ENCODE measurements at regions not wholly inside any gene's neighbourhood (a gene's known extent, or its start where the extent isn't known, plus 50 kb on each side); places are given as distances from the start of the nearest gene placed in this dataset.
"Not testable (repeated sequence)": the region's sequence is repeated elsewhere in the genome, so short reads cannot be mapped to it uniquely, and the experiment has no call there.

DNA sequence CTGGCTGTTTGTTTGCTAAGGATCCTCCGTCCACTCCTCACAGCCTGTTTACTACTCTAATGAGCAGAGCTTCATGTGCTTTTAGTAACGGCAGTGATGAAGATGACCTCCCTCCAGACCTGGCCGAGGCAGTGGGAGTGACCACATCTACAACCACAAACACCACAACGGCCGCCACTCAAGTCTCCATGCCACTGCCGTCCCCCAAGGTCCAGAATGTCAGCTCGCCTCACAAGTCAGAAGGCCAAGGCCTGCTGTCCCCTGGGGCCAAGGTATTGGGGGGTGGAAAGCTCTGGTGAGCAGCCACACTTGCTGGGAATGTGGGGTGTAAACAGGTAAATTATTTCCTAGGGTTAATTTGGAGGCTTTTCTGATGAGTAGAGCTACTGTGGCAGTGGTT is 926.4 kb downstream of the IPMK start:
- Mint-ChIP-seq H3K36me3 (peaks cover 2% of the 10 kb centered on the region), H3K27ac (no peak overlapping the region), H3K4me3 (no peak overlapping the region), H3K27me3 (no peaks in the 10 kb centered on the region), H3K9me3 (peaks cover 4% of the 10 kb centered on the region), H3K4me1 (no peaks in the 10 kb centered on the region)
- ATAC-seq (ENCODE audit: low read depth), result no peak
- no peak for DNase-seq (ENCODE audit: low spot score in 2 of 2)

DNA sequence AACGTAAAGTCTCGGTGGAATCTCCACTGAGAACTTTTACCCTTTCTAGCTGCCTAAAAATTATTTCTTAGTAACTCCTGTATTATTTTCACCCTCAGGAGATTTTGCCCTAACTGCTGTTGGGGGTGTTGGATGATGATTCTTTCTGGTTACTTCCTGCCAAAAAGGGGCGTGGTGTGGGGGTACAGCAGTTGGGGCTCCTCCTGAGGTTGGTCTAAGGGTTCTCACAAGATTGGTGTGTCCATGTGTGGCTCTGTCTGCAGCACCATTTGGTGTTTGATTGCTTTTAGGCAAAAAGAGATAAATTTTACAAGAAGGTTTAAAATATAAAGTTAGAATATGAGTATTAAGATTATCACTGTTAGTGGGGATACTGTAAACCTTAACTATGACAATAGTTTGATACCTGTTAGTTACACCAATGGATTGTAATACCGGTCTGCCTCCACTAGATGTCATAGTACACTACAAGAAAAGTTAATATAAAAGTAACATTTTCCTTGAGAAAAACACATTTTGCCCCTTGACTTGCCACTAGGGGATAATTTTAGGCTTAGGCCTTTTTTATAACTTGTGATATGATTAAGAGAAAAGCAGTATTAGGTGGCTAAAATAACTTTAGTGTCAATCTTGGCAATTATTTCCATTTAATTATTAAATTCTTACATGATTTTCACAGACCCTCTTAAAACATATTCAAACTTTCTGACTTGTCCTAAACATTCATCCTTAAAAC is 928.7 kb downstream of the IPMK start:
- ATAC-seq (ENCODE audit: low read depth) (peak; percentile 32), DNase-seq (ENCODE audit: low spot score in 2 of 2) (peak in 1 of 2 donors; percentile 18)
- H3K4me1 Mint-ChIP-seq, result no peaks in the 10 kb centered on the region
- H3K36me3 Mint-ChIP-seq, result no peaks in the 10 kb centered on the region
- H3K27me3 Mint-ChIP-seq, result no peaks in the 10 kb centered on the region
- H3K9me3 Mint-ChIP-seq, result no peaks in the 10 kb centered on the region
- no peak overlapping the region for H3K27ac Mint-ChIP-seq
- H3K4me3 Mint-ChIP-seq, result no peak overlapping the region

DNA sequence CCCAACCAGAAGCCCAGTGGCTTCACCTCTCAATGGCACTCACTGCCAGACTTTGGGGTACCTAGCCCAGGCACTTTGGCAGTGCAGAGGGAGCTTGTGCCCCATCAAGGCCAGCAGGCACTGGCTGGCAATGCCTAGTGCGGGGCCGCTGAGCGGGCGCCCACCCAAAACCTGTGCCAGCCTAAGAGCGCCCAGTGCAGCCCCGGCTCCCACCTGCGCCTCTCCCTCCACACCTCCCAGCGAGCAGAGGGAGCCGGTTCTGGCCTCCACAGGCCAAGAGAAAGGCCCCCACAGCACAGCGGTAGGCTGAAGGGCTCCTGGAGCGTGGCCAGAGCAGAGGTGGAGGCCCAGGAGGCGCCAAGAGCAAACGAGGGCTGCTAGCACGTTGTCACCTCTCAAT is 930.8 kb downstream of the IPMK start:
- no peak overlapping the region for H3K27ac Mint-ChIP-seq
- no peaks in the 10 kb centered on the region for H3K36me3 Mint-ChIP-seq
- H3K4me3 Mint-ChIP-seq, result no peak overlapping the region
- no peaks in the 10 kb centered on the region for H3K27me3 Mint-ChIP-seq
- no peaks in the 10 kb centered on the region for H3K4me1 Mint-ChIP-seq
- H3K9me3 Mint-ChIP-seq, result no peaks in the 10 kb centered on the region
- ATAC-seq (ENCODE audit: low read depth) (no peak), DNase-seq (ENCODE audit: low spot score in 2 of 2) (no peak)

DNA sequence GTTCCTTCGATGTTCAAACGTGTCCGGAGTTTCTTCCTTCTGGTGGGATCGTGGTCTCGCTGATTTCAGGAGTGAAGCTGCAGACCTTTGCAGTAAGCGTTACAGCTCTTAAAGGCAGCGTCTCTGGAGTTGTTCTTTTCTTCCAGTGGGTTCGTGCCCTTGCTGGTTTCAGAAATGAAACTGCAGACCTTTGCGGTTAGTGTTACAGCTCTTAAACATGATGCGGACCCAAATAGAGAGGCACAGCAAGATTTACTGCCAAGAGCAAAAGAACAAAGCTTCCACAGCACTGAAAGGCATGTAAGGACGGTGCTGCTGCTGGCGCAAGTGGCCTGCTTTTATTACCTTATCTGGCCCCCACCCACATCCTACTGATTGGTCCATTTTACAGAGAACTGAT is 931.4 kb downstream of the IPMK start:
- no peaks in the 10 kb centered on the region for H3K9me3 Mint-ChIP-seq
- no peaks in the 10 kb centered on the region for H3K36me3 Mint-ChIP-seq
- ATAC-seq (ENCODE audit: low read depth), result no peak
- no peak overlapping the region for H3K4me3 Mint-ChIP-seq
- no peak for DNase-seq (ENCODE audit: low spot score in 2 of 2)
- H3K27me3 Mint-ChIP-seq, result no peaks in the 10 kb centered on the region
- H3K4me1 Mint-ChIP-seq, result no peaks in the 10 kb centered on the region
- no peak overlapping the region for H3K27ac Mint-ChIP-seq

DNA sequence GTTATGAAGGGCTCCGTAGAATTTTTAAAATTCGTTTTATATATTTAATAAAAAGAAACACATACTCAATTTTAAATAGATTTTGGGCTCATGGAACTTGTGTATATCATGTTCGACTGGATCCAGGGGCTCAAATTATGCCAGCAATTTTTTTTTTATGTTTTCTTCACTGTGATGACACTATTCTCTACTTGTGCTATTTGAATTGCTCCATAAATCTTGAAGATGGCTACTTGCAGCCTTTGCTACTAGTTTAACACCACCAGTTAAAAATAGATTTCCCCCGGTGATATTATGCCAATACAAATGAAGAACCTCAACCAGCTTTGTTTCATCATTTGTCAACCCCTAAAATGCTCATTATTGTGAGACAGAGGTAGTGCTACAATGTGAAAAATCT is 933.2 kb downstream of the IPMK start:
- Mint-ChIP-seq H3K9me3 (no peaks in the 10 kb centered on the region), H3K27ac (no peak overlapping the region), H3K36me3 (no peaks in the 10 kb centered on the region), H3K27me3 (no peaks in the 10 kb centered on the region), H3K4me3 (no peak overlapping the region), H3K4me1 (no peaks in the 10 kb centered on the region)
- ATAC-seq (ENCODE audit: low read depth), result no peak
- no peak for DNase-seq (ENCODE audit: low spot score in 2 of 2)

DNA sequence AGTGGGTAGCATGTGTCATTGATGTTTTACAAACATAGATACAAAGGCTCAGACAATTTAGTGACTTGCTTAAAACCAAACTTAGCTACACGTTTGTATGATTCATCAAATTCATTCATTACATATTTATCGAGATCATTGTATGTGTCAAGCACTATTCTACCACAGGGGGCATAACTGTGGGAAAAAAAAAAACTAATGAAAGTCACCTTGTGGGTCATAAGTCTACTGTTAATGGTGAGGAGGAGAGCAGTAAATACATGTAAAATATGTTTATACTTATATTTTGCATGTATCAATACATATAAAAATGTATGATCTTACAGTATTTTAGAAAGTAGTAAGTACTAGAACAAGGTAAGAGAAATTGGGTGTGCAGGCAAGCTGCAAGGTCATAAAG is 933.8 kb downstream of the IPMK start:
- H3K4me1 Mint-ChIP-seq, result no peaks in the 10 kb centered on the region
- ATAC-seq (ENCODE audit: low read depth) (no peak), DNase-seq (ENCODE audit: low spot score in 2 of 2) (no peak)
- no peaks in the 10 kb centered on the region for H3K27me3 Mint-ChIP-seq
- no peak overlapping the region for H3K27ac Mint-ChIP-seq
- H3K9me3 Mint-ChIP-seq, result no peaks in the 10 kb centered on the region
- no peak overlapping the region for H3K4me3 Mint-ChIP-seq
- no peaks in the 10 kb centered on the region for H3K36me3 Mint-ChIP-seq

DNA sequence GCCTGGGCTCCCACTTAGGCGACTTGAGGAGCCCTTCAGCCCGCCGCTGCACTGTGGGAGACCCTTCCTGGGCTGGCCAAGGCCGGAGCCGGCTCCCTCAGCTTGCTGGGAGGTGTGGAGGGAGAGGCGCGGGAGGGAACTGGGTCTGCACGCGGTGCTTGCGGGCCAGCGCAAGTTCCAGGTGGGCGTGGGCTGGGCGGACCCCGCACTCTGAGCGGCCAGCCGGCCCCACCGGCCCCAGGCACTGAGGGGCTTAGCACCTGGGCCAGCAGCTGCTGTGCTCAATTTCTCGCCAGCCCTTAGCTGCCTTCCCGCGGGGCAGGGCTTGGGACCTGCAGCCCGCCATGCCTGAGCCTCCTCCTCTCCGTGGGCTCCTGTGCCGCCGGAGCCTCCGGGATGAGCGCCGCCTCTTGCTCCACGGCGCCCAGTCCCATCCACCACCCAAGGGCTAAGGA is 946.3 kb downstream of the IPMK start:
- not testable (repeated sequence) for H3K27me3 Mint-ChIP-seq; H3K4me1 Mint-ChIP-seq; H3K9me3 Mint-ChIP-seq; H3K27ac Mint-ChIP-seq; DNase-seq (ENCODE audit: low spot score in 2 of 2); H3K4me3 Mint-ChIP-seq; H3K36me3 Mint-ChIP-seq; ATAC-seq (ENCODE audit: low read depth)

DNA sequence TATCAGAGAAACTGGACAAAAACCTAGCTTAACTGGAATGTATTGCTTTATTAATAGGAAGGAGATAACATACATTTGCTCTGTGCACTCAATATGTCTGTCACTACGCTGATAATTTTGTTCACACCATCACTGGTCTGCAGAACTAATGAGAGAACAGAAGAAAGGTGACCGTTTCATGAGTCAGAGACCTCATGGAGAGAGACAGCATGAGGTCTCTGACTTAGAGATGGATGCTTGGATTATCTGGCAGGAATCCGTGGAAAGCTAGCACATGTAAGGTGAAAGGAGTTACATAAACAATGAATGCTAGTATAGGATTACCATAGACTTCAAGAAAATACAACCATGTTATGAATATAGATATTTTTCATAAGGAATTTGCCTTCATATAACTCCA is 947.3 kb downstream of the IPMK start:
- DNase-seq (ENCODE audit: low spot score in 2 of 2), result no peak
- H3K36me3 Mint-ChIP-seq, result no peaks in the 10 kb centered on the region
- no peak overlapping the region for H3K27ac Mint-ChIP-seq

DNA sequence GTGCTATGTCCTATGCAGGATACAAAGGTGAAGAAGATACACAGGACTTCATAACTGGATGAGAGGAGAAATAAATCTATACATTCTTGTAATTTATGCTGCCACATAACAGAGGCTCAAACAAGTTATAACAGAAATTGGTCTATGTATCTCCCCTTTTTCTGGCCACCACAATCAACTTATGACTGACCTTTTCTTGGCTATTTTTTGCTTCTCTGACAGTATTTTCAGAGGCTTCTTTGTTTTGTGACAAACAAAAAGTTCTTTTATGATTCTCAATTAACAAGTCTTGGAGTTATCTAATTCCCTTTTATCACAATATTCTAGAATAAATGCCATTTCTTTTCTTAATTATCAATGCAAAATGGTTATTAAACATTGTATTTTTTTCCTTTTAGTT is 953.0 kb upstream of the ZWINT start:
- Mint-ChIP-seq H3K4me3 (no peak overlapping the region), H3K36me3 (no peaks in the 10 kb centered on the region), H3K27ac (no peak overlapping the region), H3K9me3 (no peaks in the 10 kb centered on the region), H3K27me3 (no peaks in the 10 kb centered on the region), H3K4me1 (no peaks in the 10 kb centered on the region)
- no peak for ATAC-seq (ENCODE audit: low read depth)
- DNase-seq (ENCODE audit: low spot score in 2 of 2), result no peak

More for the DNA sequence above, 947.3 kb downstream of the IPMK start:
- no peak for ATAC-seq (ENCODE audit: low read depth)
- no peak overlapping the region for H3K4me3 Mint-ChIP-seq
- no peaks in the 10 kb centered on the region for H3K9me3 Mint-ChIP-seq
- no peaks in the 10 kb centered on the region for H3K4me1 Mint-ChIP-seq
- H3K27me3 Mint-ChIP-seq, result no peaks in the 10 kb centered on the region

DNA sequence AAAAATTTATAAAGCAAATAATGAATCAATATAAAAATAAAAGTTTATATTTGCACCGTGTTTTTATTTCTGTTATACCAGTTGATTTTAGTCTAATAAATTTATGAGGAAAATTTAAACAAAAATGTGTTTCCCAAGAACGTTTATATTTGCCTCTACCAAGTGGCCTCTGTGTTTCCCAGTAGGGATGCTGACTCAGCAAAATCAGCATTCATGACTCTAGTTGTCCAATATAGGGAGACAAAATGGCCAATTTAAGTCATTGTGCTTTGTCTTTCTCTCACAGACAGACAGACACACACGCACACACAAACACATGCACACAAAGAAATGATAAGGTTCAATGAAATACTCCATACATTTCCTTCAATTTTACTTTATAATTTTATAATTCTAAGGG is 942.5 kb upstream of the ZWINT start:
- no peaks in the 10 kb centered on the region for H3K9me3 Mint-ChIP-seq
- DNase-seq (ENCODE audit: low spot score in 2 of 2) (no peak), ATAC-seq (ENCODE audit: low read depth) (no peak)
- H3K4me3 Mint-ChIP-seq, result no peak overlapping the region
- no peaks in the 10 kb centered on the region for H3K27me3 Mint-ChIP-seq
- H3K36me3 Mint-ChIP-seq, result no peaks in the 10 kb centered on the region
- peaks cover 3% of the 10 kb centered on the region for H3K4me1 Mint-ChIP-seq
- no peak overlapping the region for H3K27ac Mint-ChIP-seq

DNA sequence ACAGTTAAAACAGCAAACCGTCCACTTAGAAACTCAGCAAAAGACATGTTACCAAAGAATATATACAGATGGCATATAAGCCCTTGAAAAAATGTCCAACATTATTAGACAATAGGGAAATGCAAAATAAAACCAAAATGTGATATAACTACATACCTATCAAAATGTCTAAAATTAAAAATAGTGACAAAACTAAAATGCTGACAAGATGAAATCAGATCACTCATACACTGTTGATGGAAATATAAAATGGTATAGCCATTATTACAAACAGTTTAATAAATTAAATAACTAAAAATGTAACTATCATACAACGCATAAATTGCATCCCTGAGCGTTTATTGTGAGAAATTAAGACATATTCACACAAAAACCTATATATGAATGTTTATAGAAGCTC is 939.7 kb upstream of the ZWINT start:
- no peaks in the 10 kb centered on the region for H3K36me3 Mint-ChIP-seq
- no peaks in the 10 kb centered on the region for H3K9me3 Mint-ChIP-seq
- ATAC-seq (ENCODE audit: low read depth) (no peak), DNase-seq (ENCODE audit: low spot score in 2 of 2) (no peak)
- H3K27ac Mint-ChIP-seq, result no peak overlapping the region
- H3K4me3 Mint-ChIP-seq, result no peak overlapping the region
- H3K27me3 Mint-ChIP-seq, result no peaks in the 10 kb centered on the region
- H3K4me1 Mint-ChIP-seq, result peaks cover 4% of the 10 kb centered on the region

DNA sequence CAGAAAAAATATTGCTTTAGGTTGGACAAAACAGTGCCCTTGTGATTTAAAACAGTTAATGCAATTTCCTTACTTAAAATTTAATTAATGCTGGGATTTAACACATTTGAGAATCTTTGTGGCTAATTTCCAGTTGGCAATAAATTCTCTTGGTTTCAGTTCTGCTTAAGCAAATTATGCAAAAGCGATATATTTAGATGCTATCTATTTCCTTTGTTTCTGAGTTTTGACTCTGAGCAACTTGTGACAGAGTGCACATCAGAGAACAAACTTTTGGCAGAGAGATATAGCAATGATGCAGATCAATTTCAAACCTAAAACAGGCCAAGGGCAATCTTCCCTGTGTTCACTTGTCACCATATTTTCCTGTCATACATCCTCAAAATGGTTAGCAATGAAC is 933.6 kb upstream of the ZWINT start:
- Mint-ChIP-seq H3K27ac (peak overlapping the region; percentile 58), H3K27me3 (no peaks in the 10 kb centered on the region), H3K4me3 (peak overlapping the region; percentile 17), H3K4me1 (peaks cover 9% of the 10 kb centered on the region), H3K9me3 (no peaks in the 10 kb centered on the region), H3K36me3 (no peaks in the 10 kb centered on the region)
- ATAC-seq (ENCODE audit: low read depth), result peak; percentile 68
- DNase-seq (ENCODE audit: low spot score in 2 of 2), result no peak

DNA sequence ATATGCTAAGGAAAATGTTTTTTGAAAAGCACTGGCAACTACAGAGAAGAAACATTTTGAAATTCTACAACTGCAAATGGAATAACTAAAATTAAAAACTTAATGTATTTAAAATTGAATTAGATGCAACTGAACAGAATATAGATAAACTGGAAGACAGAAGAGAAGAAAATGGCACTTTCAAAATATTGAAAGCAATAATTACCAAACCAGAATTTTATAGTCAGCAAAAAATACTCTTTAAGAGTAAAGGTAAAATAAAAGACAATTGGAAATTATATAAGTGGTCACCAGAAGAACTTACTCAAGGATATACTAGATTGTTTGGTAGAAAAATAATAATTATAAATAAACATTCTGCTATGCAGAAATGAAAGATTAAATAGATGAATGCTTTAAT is 927.7 kb upstream of the ZWINT start:
- H3K27me3 Mint-ChIP-seq, result no peaks in the 10 kb centered on the region
- no peak overlapping the region for H3K4me3 Mint-ChIP-seq
- ATAC-seq (ENCODE audit: low read depth) (no peak), DNase-seq (ENCODE audit: low spot score in 2 of 2) (no peak)
- H3K36me3 Mint-ChIP-seq, result no peaks in the 10 kb centered on the region
- H3K27ac Mint-ChIP-seq, result no peak overlapping the region
- peaks cover 2% of the 10 kb centered on the region for H3K4me1 Mint-ChIP-seq
- H3K9me3 Mint-ChIP-seq, result peaks cover 4% of the 10 kb centered on the region

DNA sequence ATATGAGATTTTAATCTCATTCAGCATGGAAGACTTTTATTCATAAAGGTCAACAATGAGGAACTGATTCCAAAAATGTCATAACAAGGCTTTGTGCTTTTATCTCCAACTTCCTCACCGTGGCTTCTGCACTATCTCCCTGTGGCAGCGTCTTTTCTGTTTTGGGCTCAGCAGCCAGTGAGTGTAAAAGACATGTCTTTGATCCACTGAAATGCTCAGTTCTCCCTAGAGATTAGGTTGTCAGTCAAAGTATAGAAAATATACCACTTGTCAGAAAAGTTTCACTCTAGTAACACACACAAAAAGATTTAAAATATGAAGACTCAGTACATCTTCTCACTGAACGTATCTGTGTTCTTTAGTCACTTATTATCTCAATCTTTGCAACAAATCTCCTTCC is 901.8 kb upstream of the ZWINT start:
- Mint-ChIP-seq H3K9me3 (peaks cover 3% of the 10 kb centered on the region), H3K36me3 (no peaks in the 10 kb centered on the region), H3K27ac (no peak overlapping the region), H3K4me1 (no peaks in the 10 kb centered on the region), H3K27me3 (no peaks in the 10 kb centered on the region), H3K4me3 (no peak overlapping the region)
- ATAC-seq (ENCODE audit: low read depth) (no peak), DNase-seq (ENCODE audit: low spot score in 2 of 2) (no peak)

DNA sequence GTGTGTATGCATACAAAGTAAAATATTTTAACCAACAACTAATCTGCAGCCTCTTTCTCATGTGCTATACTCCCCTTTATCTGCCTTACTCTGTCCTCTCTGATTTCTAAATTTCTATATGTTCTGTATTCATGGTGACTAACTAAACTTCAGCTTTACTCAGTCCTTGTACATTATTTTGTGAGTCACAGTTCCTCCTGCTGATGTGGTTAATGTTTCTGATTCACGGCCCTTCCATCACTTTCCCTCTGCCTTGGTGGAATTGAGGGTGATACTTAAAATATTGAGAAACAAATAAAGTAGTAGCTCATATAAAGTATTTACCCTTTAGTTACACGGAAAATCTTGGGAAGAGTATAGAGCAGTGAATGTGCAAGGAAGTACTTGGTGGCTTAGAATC is 899.1 kb upstream of the ZWINT start:
- Mint-ChIP-seq H3K9me3 (peaks cover 3% of the 10 kb centered on the region), H3K27me3 (no peaks in the 10 kb centered on the region), H3K4me3 (no peak overlapping the region)

More for the DNA sequence above, 899.1 kb upstream of the ZWINT start:
- ATAC-seq (ENCODE audit: low read depth) (no peak), DNase-seq (ENCODE audit: low spot score in 2 of 2) (no peak)
- H3K36me3 Mint-ChIP-seq, result no peaks in the 10 kb centered on the region
- no peaks in the 10 kb centered on the region for H3K4me1 Mint-ChIP-seq
- no peak overlapping the region for H3K27ac Mint-ChIP-seq

Measured in memory B cell (primary cell).